ENCODE measurements at regions not wholly inside any gene's neighbourhood (a gene's known extent, or its start where the extent isn't known, plus 50 kb on each side); places are given as distances from the start of the nearest gene placed in this dataset.

- TF ChIP-seq CTCF (optimal IDR thresholded peaks at IDR 0.05 in 1 of 3, IDR thresholded peaks at IDR 0.05 in 1 of 3, conservative IDR thresholded peaks at IDR 0.05 in 1 of 3; ENCODE audit: extremely low read depth in 1 of 3, insufficient read depth in 2 of 3, low read length in 3 of 3) (no peak), EZH2 (IDR thresholded peaks at IDR 0.05; ENCODE audit: low read length) (no peak)
These were observed 62.7 kb downstream of the CAMK2N1 start for GRCh38 chr1:20423169-20423795.

Data from keratinocyte (primary cell).